TTC549 (cell line): ENCODE measurements at regions not wholly inside any gene's neighbourhood (a gene's known extent, or its start where the extent isn't known, plus 50 kb on each side); places are given as distances from the start of the nearest gene placed in this dataset.

Experiments used
- FAIRE-seq: peaks from 2 replicates; lab custom pipeline; 2012; peaks lifted over from hg19 to GRCh38; lab: Jason Lieb, UNC

GRCh38 chr3:147008886-147009285, 397.5 kb downstream of the ZIC4 start:
- no peak for FAIRE-seq

DNA sequence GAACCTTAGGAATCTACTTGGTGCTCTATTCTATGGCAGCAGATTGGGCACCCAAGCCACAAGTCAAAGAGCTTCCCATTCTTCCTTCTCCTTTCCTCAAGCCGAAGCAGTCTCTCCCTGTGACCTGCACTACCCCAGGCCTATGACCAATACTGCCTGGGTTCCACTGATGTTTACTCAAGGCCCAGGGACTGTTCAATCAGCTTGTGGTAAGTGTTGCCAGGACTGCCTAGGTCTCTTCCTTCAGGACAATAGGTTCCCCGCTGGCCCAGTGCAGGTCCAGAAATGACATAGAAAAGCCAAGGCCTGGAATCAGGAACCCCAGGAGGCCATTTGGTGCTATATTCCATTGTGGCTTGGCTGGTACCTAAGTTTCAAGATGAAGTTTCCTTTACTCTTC, 397.9 kb downstream of the ZIC4 start:
- FAIRE-seq: no peak

DNA sequence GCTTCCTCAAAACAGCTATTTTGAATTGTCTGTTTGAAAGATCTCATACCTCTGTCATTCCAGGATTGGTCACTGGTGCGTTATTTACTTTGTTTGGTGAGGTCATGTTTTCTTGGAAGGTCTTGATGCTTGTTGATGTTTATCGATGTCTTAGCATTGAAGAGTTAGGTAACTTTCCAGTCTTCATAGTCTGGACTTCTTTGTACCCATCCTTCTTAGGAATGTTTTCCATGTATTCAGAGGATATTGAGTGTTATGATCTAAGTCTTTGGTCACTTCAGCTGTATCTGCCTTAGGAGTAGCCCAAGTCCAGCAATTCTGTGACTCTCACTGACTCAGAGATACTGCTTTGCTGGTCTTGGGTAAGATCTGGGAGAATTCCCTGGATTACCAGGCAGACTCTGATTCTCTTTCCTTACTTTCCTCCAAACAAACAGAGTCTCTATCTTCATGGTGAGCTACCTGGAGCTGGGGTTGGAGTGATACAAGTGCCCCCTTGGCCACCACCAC, 398.6 kb downstream of the ZIC4 start:
- FAIRE-seq: no peak

DNA sequence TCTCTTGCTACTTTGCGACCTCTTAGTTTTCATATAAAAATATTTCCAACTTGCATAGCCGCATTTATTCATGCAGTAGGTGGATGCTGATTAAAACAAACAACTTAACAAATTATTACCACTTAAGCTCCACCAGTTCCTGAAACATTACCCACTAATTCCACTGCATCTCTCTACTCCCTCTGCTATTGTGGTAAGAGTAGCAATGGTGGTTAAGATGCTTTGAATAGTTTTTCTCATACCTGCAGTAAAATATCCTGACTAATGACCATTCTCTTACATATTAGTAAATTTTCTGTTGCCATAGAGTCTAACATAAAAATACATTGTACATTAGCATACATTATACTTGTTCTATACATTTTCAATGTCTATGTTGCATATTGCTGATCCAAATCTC, 397.6 kb upstream of the PLSCR5 start:
- FAIRE-seq: no peak

DNA sequence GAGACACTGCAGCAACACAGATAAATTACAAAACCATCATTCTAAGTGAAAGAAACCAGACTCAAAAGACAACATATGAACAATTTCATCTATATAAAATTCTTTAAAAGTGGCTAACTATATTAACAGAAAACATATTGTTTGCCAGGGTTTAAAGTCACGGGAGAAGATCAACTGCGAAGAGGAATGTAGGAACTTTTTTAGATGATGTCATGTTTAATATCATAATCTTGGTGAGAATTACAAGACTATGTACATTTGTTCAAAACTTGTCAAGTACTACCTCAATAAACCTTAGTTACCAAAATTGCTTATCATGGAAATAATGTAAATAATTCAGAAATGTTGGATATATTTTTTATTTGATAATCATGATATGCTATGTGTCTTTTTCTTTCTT, 395.1 kb upstream of the PLSCR5 start:
- FAIRE-seq: no peak

DNA sequence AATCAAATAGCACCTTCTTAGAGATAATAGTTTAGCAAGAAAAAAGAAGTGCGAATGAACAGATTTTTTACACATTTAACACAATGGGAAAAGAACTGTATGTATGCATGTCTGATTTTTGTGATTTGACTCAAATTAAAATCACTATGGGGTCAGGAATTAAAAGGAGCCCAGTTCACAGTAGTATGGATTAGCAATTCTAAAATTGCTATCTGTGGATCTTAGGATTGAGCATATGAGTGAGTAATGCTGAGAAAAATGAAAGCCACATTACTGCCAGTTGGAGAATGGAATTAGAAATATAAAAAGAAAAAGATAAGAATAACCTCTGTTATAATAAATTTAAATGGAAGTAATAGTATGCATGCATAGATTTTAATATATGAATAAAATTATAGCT, 386.8 kb upstream of the PLSCR5 start:
- no peak for FAIRE-seq

- no peak for FAIRE-seq
Observed at GRCh38 chr3:146975476-146975875, 370.3 kb upstream of the PLSCR5 start.

GRCh38 chr3:146975032-146975431, 369.9 kb upstream of the PLSCR5 start:
- no peak for FAIRE-seq

DNA sequence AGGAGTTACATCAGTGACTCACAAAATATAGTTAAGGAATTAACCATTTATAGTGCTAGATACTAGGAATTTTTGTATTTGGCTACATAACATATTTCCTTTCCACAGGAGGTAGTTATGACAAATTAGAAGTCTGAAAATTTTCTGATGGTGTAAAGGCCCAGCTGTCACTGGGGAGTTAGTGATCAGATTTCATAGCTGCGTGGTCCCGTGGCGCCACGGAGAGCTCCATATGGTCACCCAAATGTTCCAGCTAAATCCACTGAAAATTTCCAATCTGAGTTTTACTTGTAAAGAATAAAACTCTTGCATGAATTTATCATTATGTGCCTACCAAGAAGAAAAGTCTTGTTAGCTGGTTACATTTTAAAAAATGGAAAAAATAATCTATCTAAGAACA, 368.9 kb upstream of the PLSCR5 start:
- FAIRE-seq: no peak

DNA sequence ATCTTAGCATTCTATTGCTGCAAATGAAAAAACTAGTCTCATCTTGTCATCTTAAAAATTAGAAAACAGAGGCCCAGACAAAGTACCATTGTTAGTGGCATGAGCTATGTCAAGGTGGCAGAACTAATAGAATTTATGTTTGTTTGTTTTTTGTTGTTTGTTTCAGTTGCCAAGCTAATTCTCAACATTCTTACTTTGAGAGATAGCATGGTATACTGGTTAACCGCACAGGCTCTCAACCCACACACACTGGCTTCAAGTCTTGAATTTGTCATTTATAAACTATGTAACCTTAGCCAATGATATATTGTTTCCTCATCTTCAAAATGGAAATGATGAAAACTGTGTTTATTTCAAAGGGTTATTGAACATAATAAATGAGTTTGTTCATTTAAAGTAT, 367.6 kb upstream of the PLSCR5 start:
- FAIRE-seq: no peak

DNA sequence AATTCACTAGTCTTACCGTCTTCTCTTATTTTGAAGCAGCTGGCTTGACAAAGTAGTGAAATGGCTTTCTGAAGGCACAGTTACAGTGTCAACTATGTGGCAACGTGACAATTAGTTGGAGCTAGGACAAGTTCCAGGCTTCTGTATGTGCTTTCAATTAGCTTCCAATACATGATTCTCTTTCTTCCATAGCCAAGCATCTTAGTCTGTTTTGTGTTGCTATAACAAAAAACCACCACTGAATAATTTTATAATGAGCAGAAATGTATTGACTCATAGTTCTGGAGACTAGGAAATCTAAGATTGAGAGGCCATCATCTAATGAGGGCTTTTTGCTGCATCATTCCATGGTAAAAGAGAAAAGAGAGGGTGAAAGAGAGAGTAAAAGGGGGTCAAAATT, 365.1 kb upstream of the PLSCR5 start:
- no peak for FAIRE-seq

DNA sequence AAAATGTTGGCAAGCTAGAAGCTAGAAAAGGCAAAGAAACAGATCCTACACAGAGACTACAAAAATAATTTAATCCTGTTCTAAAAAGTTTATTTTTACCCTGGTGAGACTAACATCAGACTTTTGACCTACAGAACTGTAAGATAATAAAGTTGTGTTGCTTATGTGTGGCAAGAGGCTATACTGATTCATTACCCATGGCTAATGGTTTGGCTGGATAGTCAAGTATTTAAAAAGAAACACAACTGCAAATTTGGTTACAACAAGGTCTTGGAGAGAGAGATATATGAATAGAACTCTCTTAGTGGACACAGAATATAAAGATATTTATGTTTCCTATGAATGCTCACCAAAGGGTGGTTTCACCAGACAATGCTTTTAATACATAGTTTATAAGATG, 364.2 kb upstream of the PLSCR5 start:
- no peak for FAIRE-seq

GRCh38 chr3:146968204-146968651, 363.1 kb upstream of the PLSCR5 start:
- FAIRE-seq: no peak

- no peak for FAIRE-seq
Observed at GRCh38 chr3:146967783-146968182, 362.6 kb upstream of the PLSCR5 start.

DNA sequence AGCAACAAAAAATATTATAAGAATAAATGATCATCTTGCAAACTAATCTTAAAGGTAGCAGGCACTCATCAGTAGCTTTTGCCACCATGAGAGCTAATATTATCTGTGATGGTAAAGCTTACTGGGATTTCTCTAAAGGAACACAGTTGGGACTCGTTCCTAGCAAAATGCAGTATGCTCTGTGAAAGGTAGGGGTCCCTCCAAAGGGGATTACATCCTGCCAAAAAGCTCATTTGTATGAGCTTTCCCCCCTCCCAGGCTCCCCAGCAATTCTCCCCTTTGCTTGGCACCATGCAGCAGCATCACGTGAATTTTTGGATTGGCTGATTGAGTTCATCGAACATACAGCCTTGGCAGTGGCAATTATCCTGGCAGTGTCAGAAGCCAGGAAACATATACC, 361.0 kb upstream of the PLSCR5 start:
- FAIRE-seq: no peak

GRCh38 chr3:146953511-146953981, 348.4 kb upstream of the PLSCR5 start:
- no peak for FAIRE-seq

DNA sequence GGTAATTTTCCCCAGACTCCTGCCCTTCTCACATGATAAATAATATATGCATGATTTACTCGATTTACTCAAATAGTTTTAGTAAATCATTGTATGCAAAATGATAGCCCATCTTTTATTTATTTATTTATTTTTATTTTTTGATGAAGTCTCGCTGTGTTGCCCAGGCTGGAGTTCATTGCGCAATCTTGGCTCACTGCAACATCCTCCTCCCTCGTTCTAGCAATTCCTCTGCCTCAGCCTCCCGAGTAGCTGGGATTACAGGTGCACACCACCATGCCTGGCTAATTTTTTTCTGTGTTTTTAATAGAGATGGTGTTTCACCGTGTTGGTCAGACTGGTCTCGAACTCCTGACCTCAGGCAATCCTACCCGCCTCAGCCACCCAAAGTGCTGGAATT, 343.8 kb upstream of the PLSCR5 start:
- no peak for FAIRE-seq

- FAIRE-seq: no peak
Observed at GRCh38 chr3:146948186-146948585, 343.0 kb upstream of the PLSCR5 start.

DNA sequence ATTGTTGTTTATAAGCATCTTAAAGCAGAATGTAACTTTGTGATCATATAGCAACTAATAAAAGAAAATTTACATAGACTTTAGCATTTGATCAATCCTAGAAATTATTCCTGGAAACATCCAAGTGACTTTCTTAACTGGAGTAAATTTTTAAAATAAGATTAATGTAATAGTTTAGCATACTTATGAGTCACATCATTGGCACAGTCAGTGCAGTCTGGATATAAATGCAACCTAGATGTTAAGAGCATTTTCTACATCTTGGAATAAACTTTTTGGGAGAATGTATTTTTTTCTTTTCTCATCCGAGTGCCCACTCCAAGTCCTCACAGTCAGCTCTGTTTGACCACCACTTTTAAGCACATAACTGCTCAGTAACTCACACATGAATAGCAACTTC, 324.6 kb upstream of the PLSCR5 start:
- FAIRE-seq: no peak

GRCh38 chr3:146928421-146929059, 323.4 kb upstream of the PLSCR5 start:
- no peak for FAIRE-seq

GRCh38 chr3:146921693-146922092, 316.5 kb upstream of the PLSCR5 start:
- FAIRE-seq: no peak

GRCh38 chr3:146914409-146914808, 309.3 kb upstream of the PLSCR5 start:
- FAIRE-seq: no peak

- FAIRE-seq: no peak
Observed at GRCh38 chr3:146912241-146913015, 307.3 kb upstream of the PLSCR5 start.

- no peak for FAIRE-seq
Observed at GRCh38 chr3:146903927-146904326, 298.8 kb upstream of the PLSCR5 start.
